Ishikawa (cell line): ENCODE measurements at regions not wholly inside any gene's neighbourhood (a gene's known extent, or its start where the extent isn't known, plus 50 kb on each side); places are given as distances from the start of the nearest gene placed in this dataset.

Experiments
- CEBPB ChIP-seq: IDR thresholded peaks from 2 replicates; pipeline ENCODE4 v1.6.1; 2012
- EP300 ChIP-seq: IDR thresholded peaks from 2 replicates; pipeline ENCODE4 v1.6.1; 2012; ENCODE audit warnings: borderline replicate concordance
- MAX ChIP-seq: IDR thresholded peaks from 2 replicates; pipeline ENCODE4 v1.6.1; 2012
- TEAD4 ChIP-seq: IDR thresholded peaks from 2 replicates; pipeline ENCODE4 v1.6.1; 2012
- YY1 ChIP-seq: IDR thresholded peaks from 2 replicates; pipeline ENCODE4 v1.6.1; 2012; ENCODE audit warnings: low read depth
- TF ChIP-seq, protein P1 (sequence below): IDR thresholded peaks from 2 replicates; pipeline ENCODE4 v1.6.1; 2012; ENCODE audit warnings: low read depth, mild to moderate bottlenecking

- no peak for TF ChIP-seq YY1
- TF ChIP-seq MAX = no peak
- TF ChIP-seq CEBPB = no peak
- TF ChIP-seq TEAD4 = no peak
- TF ChIP-seq, protein P1, sequence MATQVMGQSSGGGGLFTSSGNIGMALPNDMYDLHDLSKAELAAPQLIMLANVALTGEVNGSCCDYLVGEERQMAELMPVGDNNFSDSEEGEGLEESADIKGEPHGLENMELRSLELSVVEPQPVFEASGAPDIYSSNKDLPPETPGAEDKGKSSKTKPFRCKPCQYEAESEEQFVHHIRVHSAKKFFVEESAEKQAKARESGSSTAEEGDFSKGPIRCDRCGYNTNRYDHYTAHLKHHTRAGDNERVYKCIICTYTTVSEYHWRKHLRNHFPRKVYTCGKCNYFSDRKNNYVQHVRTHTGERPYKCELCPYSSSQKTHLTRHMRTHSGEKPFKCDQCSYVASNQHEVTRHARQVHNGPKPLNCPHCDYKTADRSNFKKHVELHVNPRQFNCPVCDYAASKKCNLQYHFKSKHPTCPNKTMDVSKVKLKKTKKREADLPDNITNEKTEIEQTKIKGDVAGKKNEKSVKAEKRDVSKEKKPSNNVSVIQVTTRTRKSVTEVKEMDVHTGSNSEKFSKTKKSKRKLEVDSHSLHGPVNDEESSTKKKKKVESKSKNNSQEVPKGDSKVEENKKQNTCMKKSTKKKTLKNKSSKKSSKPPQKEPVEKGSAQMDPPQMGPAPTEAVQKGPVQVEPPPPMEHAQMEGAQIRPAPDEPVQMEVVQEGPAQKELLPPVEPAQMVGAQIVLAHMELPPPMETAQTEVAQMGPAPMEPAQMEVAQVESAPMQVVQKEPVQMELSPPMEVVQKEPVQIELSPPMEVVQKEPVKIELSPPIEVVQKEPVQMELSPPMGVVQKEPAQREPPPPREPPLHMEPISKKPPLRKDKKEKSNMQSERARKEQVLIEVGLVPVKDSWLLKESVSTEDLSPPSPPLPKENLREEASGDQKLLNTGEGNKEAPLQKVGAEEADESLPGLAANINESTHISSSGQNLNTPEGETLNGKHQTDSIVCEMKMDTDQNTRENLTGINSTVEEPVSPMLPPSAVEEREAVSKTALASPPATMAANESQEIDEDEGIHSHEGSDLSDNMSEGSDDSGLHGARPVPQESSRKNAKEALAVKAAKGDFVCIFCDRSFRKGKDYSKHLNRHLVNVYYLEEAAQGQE = no peak
- TF ChIP-seq EP300 = no peak
Measured at GRCh38 chr3:43872901-43873300, 182.2 kb downstream of the ABHD5 start.
